CD4-positive, alpha-beta T cell treated with Interleukin-15 for 1 hour (primary cell): ENCODE measurements at regions not wholly inside any gene's neighbourhood (a gene's known extent, or its start where the extent isn't known, plus 50 kb on each side); places are given as distances from the start of the nearest gene placed in this dataset.

Experiments used
- DNase-seq: peaks from one replicate; pipeline ENCODE4 v3.0.0-alpha.2; 2020

GRCh38 chr16:55938126-55938525 is 63.0 kb upstream of the CES5A start:
- DNase-seq, result no peak

GRCh38 chr16:55933038-55933437 is 57.9 kb upstream of the CES5A start:
- no peak for DNase-seq

- no peak for DNase-seq
Measured at GRCh38 chr16:55930036-55930435, 54.9 kb upstream of the CES5A start.

- no peak for DNase-seq
Measured at GRCh38 chr16:55929181-55929580, 54.0 kb upstream of the CES5A start.

GRCh38 chr16:55925242-55925641 is 50.1 kb upstream of the CES5A start:
- DNase-seq, result no peak
